GM19351 (cell line): ENCODE measurements at regions not wholly inside any gene's neighbourhood (a gene's known extent, or its start where the extent isn't known, plus 50 kb on each side); places are given as distances from the start of the nearest gene placed in this dataset.
A peak's percentile ranks its signal among the peaks of the same experiment; 100 is the strongest.

ENCODE experiments used
- ATAC-seq: cut with Tn5 transposase; IDR thresholded peaks from one replicate; pipeline ENCODE4 v1.9.1; 2021; ENCODE audit warnings: mild to moderate bottlenecking, moderate library complexity; ENCODE audit not compliant: unreplicated experiment

DNA sequence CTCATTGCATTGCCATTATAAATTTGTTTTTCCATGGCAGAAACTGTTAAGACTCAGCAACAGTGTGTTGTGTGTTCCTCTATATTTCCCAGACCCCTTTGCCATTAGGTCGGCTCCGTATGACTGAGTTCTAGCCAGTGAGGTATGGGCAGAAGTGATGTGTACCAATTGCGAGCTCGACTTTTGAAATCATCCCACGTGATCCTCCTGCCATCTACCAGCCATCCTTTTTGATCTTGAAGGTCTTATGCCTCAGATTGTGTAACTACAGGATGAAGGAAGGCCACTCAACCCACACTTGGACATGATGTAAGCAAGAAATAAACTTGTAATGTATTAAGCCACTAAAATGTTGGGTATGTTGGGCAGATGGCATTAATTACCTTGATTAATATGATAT is 562.3 kb downstream of the PDCD6IP start:
- no peak for ATAC-seq

GRCh38 chr3:34361921-34362320 is 563.5 kb downstream of the PDCD6IP start:
- peak; percentile 95 for ATAC-seq

DNA sequence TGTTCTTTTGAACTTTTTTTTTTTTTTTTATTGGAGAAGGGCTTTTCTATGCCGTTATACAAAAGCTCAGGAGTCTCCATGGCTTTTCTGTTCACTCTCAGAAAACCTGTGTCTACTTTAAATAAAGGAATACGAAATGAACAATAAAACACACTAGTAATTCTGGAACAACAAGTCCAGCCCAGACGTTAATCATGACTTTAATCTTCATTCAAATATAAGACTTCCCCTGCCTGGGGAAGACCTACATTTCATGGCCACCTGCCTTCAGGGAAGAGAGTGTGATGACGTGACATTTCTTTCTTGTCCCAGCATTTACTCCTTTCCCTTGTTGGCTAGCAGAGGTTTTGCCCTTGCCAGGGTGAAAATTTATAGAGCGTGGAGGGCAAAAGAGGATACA is 564.5 kb downstream of the PDCD6IP start:
- no peak for ATAC-seq

GRCh38 chr3:34363881-34364280 is 565.5 kb downstream of the PDCD6IP start:
- ATAC-seq, result no peak

DNA sequence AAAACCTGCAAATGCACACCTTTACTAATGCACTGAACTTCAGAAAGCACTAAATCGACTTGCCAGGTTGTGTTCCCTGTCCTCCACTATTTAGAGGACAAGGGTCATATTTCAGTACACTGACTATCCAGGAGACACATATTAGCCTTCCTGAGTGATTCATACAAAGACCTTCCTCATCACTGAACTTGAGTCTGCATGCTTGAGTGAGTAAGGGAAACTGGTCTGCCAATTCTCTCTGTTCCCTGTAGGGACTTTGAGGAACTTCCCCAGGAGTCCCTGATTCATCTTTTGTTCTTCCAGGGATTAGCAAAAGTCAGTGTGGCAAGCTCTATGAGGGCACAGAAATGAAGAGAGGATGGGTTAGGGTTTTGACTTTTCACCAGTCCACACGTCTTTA is 565.9 kb downstream of the PDCD6IP start:
- ATAC-seq, result no peak

- no peak for ATAC-seq
Observed at GRCh38 chr3:34365231-34365630, 566.8 kb downstream of the PDCD6IP start.

DNA sequence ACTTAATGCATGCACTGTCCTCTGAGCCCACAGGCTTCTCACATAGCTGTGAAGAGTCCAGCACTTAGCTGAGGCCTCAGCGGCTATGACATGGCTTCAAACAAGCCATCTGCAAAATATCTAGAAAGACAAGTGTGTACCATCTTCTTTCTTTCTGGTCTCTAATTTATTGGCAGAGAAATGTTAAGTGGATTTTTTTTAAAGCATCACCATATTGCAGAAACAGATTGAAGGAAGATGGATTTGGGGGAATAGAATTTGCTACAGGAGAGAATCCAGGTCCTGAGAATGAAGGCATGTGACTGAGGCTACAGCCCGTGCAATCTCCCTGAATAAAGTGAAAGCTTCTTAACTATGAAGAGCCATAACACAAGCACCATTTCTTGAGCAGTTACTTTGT is 567.3 kb downstream of the PDCD6IP start:
- no peak for ATAC-seq

GRCh38 chr3:34367521-34367920 is 569.1 kb downstream of the PDCD6IP start:
- no peak for ATAC-seq

- no peak for ATAC-seq
Observed at GRCh38 chr3:34374521-34374920, 576.1 kb downstream of the PDCD6IP start.

DNA sequence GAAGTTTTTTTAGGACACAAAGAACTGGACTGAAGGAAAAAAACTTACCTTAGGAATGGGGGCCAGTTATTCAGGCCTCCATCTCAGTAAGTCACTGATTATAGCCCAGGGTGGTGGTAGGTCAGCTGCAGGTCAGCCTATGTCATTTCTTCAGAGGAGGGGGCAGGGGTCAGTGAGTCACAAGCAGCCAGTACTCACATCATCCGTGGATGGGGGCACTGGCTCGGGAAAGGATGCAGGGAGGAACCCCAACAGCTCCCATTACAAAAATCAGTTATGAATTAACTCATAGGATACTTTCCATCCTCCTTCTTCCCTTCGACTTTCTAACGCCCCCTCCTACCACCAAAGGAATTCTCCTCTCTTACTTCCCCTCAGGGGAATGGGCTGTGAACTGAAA is 578.3 kb downstream of the PDCD6IP start:
- ATAC-seq, result no peak

DNA sequence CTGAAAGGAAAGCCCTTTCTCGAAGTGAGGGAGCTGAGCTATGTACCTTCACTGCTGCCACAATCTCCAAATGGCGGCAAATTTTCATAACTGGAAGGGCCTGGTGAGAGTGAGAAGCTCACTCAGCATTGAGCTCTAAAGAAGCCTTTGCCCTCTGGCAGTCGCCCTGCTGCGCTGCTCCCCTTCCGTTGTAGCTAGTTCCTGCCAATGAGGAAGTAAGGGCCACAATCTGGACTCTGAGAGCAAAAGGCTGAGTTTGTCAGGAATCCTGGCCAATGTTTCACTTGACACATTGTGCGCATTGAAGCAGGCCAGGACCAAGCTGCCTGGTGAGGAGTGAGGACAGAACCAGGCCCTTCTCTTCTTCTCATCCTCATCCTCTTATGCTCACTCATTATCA is 579.5 kb downstream of the PDCD6IP start:
- ATAC-seq, result no peak

DNA sequence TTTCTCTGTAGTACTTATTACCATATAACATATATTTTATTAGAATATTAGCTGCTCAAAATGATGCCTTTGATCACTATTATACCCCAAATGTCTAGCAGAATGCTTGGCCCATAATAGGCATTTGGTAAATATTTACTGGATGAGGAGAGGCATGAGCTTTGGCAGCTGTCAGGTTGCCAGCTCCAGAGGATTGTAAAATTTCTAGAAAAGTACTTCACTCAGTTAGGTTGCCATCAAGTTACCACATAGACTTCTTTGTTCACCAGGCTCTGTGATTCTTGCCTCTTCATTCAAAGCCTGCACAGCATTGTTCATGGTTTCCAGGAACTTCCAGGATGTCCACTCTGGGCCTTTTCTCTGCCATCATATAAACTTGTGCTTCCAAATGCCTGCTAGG is 582.8 kb downstream of the PDCD6IP start:
- ATAC-seq, result no peak

GRCh38 chr3:34382859-34383258 is 584.4 kb downstream of the PDCD6IP start:
- ATAC-seq, result no peak

DNA sequence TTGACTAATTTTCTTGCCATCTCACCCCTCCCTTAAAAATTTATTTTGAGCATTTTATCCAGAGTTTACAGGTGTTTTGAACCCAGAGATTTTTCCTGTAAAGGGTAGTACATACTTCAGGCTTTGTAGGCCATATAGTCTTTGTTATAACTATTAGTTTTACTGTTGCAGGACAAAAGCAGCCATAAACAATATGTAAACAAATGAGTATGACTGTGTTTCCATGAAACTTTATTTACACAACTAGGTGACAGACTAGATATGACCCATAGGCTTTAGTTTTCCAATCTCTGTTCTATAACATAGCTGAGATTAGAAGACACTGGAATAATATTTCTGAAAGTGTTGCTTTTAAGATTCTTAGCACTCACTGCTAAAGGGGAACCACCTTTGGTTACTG is 587.9 kb downstream of the PDCD6IP start:
- ATAC-seq, result no peak

DNA sequence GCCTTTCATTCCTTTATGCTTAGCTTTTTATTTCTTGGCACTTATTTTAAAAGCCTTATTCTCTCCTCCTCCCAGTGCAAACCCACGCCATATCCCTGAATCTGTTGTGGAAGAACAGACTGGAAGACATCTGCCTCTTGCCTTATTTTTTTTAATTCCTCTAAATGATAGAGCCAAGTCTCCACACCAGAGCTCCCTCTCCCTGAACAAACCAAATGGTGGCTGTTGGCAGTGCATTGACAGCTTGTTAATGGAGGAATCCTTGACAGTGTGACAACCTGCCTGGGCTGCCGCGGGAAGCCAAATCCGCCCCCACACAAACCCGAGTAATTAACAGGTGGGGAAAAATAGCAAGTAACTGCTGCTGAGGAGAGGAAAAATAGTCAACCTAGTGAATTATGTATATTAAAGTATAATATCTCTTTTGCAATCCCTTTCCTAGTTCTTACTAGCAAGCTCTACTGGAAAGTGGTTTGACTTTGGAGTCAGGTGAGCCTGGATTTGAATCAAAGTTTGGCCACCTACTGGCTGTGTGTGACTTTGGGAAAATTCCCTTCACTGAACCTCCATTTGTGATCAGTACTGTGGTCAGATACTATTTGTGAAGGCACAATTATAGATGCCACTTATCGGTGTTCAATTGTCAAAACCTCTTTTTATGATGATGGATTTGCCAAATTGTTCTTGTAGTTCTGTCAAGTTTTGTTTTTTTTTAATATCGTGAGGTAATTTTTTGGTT is 589.6 kb downstream of the PDCD6IP start:
- ATAC-seq, result no peak

DNA sequence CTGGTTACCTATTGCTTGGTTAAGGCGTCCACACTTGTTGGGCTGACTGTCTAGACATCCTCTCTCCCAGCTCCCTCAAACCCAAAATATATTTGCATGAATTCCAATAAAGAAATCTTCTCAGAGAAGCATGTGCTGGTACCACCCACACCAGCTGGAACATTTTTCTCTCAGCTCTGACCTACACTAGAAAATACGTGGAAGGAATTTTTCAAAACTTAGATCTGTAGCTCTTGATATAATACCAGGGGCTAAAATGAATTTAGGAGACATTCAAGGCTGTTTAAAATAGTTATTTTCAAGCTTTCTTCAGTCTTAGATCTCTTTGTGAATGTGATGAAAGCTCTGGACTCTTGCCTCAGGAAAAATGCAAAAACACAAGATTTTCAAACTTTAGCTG is 590.4 kb downstream of the PDCD6IP start:
- no peak for ATAC-seq

DNA sequence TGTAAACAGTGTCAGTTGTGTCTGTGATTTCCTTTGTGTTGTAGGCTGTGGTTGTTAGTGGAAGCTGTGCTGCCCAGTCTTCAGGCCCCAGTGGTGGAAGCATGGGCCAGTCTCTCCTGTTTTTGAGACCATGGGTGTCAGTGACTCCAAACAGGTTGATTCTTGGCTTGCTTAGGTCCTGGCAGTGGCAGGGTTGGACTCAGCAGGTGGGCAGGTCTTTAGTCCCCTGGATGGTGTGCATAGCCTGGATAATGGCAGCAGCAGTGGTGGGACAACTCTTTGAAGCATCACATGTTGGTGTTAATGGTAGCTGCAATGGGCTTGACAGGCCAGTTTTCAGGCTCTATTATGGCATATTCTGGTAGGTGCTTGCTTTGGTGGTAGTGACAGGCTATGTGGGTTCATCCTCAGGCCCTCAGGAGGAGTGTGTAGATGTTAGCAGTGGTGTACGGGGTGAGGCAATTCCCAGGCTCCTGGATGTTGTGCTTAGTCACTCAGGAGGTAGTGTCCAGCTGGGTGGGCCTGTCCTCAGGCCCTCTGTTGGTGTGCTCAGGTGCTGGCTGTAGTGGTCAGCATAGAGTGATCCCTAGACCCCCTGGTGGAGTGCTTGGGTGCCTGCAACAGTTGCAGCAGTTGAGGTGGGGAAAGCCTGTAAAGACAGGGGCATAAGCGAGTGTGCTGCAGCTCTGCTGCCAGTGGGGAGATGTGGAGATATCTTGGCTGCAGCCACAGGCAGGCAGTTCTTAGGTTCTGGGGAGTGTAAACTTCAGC is 596.7 kb downstream of the PDCD6IP start:
- no peak for ATAC-seq

DNA sequence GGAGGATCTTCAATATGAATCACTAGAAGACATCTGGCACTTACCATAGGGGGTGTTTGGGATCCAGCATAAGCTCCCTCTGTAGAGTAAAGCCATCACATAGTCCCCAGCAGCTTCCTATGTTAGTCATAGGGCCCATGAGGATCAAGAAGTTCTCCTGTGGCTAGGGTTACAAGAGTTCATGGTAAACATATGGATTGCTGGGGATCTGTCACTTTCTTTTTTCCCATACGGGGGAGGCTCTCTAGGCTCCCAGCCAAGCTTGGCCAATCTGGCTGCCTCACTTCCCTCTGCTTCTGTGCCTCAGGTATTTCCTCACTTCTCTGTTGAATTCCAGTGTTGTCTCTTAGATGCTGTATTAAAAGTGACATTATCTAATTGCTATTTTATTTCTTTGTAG is 597.9 kb downstream of the PDCD6IP start:
- no peak for ATAC-seq

DNA sequence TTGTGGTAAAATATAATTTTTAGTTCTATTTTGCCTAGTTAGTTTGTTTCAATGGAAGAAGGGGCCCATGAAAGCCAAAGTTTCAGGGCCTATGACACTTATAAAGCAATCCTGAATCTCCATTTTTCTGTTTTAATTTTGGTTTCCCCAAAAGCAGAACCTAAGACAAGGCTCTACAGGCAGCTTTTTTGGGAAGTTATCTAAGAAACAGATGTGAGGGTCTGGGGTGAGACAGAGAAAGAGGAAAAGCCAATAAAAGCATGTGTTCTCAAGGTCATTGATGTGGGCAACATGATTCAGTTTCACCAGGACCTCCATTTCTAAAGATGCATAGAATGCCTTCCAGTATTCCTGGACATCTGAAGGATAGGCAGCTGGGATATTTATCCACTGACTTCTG is 598.5 kb downstream of the PDCD6IP start:
- no peak for ATAC-seq

GRCh38 chr3:34399401-34399800 is 601.0 kb downstream of the PDCD6IP start:
- no peak for ATAC-seq

GRCh38 chr3:34405159-34405558 is 606.7 kb downstream of the PDCD6IP start:
- no peak for ATAC-seq

DNA sequence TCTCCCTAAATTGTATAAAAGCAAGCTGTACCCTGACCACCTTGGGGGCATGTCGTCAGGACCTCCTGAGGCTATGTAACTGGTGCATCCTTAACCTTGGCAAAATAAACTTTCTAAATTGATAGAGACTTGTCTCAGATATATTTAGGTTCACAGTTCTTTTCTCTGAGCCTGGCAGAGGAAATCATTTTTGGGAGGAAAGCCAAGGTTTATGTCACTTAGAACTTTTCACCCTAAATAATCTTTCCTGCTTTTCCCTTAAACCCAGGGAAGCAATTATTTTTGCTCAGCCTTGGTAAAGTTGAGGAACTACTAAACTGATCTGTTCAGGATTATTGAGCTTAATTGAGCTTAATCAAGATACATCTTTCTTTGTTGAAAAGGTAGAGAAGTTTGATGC is 608.9 kb downstream of the PDCD6IP start:
- no peak for ATAC-seq

GRCh38 chr3:34408088-34408487 is 609.7 kb downstream of the PDCD6IP start:
- peak; percentile 69 for ATAC-seq
